Uterus (tissue), 2 donors: ENCODE measurements at regions not wholly inside any gene's neighbourhood (a gene's known extent, or its start where the extent isn't known, plus 50 kb on each side); places are given as distances from the start of the nearest gene placed in this dataset.

ENCODE experiments used
- POLR2A ChIP-seq, 2 donors: fragments of 450-650 bp; IDR thresholded peaks; one replicate each; pipeline ENCODE4 v1.6.1; 2016; ENCODE audit warnings: antibody characterized with exemption in 2 of 2, mild to moderate bottlenecking in 1 of 2, moderate library complexity in 1 of 2
- TF ChIP-seq, protein P1 (sequence below), 4 experiments: fragments of 200-600 bp in 2 of 4; fragments of 450-650 bp in 2 of 4; sonication (generic) in 2 of 4; IDR thresholded peaks; one replicate each; pipeline ENCODE4 v1.5.1; 2016 to 2019; ENCODE audit warnings: antibody characterized with exemption in 4 of 4, mild to moderate bottlenecking in 2 of 4, moderate library complexity in 1 of 4

GRCh38 chr7:80278737-80279136 is 144.1 kb downstream of the GNAI1 start:
- TF ChIP-seq, protein P1, sequence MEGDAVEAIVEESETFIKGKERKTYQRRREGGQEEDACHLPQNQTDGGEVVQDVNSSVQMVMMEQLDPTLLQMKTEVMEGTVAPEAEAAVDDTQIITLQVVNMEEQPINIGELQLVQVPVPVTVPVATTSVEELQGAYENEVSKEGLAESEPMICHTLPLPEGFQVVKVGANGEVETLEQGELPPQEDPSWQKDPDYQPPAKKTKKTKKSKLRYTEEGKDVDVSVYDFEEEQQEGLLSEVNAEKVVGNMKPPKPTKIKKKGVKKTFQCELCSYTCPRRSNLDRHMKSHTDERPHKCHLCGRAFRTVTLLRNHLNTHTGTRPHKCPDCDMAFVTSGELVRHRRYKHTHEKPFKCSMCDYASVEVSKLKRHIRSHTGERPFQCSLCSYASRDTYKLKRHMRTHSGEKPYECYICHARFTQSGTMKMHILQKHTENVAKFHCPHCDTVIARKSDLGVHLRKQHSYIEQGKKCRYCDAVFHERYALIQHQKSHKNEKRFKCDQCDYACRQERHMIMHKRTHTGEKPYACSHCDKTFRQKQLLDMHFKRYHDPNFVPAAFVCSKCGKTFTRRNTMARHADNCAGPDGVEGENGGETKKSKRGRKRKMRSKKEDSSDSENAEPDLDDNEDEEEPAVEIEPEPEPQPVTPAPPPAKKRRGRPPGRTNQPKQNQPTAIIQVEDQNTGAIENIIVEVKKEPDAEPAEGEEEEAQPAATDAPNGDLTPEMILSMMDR (IDR thresholded peaks at IDR 0.05) = no peak
- no peak for TF ChIP-seq POLR2A (IDR thresholded peaks at IDR 0.05)
